Sciatic nerve (tissue), 2 donors: ENCODE measurements at regions not wholly inside any gene's neighbourhood (a gene's known extent, or its start where the extent isn't known, plus 50 kb on each side); places are given as distances from the start of the nearest gene placed in this dataset.

Experiments
- ATAC-seq: fragments of 200-7000 bp; cut with Tn5 transposase; one replicate; pipeline ENCODE4 v1.9.1; 2020; ENCODE audit warnings: mild to moderate bottlenecking, moderate library complexity
- DNase-seq: peaks from one replicate; pipeline ENCODE4 v3.0.0-alpha.2; 2020; ENCODE audit warnings: low spot score
- intact Hi-C: fragments of 100-400 bp; cut with DNase I; formaldehyde crosslinking; loops from one replicate; pipeline ENCODE4 v1.14.2; 2022
- donor health status: DM: no; HTN: no; CAD: no.
- donor health status: DM: no; HTN: no; CAD: no.

- no peak for ATAC-seq
- intact Hi-C loops, result no loop called here
Measured at GRCh38 chr4:46594661-46595060, 204.7 kb upstream of the GABRA2 start.

DNA sequence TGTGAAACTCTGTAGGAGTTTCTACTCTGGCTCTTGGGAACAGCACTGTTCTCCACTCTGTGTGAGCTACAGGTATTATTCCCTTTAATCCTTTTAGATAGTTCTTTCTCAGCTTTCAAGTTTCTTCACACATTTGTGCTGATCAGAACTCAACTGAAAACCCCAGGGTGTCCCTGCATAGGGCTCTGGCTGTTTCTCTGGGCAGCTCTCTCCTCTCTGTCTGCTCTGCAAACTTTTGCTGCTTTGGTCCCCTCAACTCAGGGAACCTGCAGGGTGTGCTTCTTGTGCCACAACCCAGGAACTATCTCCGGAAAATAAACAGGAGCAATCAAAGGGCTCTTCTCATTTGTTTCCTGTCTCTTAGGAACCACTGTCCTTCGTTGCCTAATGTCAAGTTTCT lies 196.6 kb upstream of the GABRA2 start:
- intact Hi-C loops, result no loop called here
- no peak for ATAC-seq
- DNase-seq, result no peak

More at GRCh38 chr4:46594661-46595060, 204.7 kb upstream of the GABRA2 start:
- DNase-seq, result no peak

GRCh38 chr4:46581677-46582076 lies 191.7 kb upstream of the GABRA2 start:
- intact Hi-C loops, result no loop called here
- DNase-seq, result no peak
- no peak for ATAC-seq

DNA sequence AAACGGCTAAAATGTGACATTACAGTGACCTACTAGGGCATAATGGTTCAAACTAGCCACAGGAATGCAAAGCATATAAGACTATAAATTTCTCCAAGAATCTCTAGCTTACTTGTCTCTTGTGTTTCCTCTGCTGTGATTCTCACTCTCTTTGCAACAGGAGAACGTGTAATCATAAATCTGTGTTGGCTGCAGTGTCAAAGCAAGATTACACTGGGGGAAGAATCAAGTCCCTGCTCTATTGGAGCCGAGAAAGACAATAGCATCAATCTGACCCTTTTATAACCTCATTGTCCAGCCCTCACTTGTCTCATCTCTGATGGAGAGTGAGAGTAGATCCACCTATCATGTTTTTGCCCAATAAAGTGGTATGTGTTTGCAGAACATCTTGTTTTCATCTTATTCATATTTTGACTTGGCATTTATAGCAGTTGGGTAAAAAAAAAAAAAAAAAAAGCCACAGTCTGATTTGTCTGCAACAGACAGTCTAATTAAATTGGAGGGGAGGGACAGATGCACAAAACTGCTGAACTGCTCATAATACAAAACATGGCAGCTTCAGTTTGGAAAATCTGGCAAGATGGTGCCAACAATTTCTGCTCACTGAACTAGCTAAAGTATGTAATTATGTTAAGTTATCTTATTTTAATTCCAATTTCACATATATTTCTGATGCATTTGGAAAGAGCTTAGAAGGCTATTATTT lies 165.0 kb upstream of the GABRA2 start:
- DNase-seq, result no peak
- intact Hi-C loops, result no loop called here
- ATAC-seq, result no peak

GRCh38 chr4:46550471-46550870 lies 160.5 kb upstream of the GABRA2 start:
- no peak for DNase-seq
- ATAC-seq, result no peak
- intact Hi-C loops, result no loop called here

DNA sequence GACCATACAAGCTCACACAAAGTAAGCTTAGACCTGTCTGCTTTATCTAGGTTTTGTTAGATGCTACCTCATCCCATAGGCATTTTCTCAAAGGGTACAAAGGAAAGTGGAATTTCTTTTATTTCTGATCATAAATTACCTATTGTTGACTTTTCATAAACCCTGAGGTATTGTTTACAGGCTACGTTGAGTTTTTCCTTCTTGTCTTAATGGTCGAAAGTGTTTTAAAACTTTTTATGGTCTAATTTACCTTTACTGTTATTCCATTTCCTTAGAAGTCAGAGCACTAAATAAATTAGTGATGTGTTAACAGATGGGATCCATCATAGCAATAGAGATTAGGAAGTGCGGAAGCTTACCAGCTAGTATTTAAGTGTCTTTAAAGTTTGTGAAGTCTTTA lies 159.2 kb upstream of the GABRA2 start:
- DNase-seq (no peak), ATAC-seq (no peak)
- intact Hi-C loops, result no loop called here

- no peak for ATAC-seq
- intact Hi-C loops, result no loop called here
- DNase-seq, result no peak
Measured at GRCh38 chr4:46524751-46525150, 134.8 kb upstream of the GABRA2 start.

GRCh38 chr4:46520361-46520760 lies 130.4 kb upstream of the GABRA2 start:
- intact Hi-C loops, result no loop called here
- no peak for DNase-seq
- ATAC-seq, result no peak

DNA sequence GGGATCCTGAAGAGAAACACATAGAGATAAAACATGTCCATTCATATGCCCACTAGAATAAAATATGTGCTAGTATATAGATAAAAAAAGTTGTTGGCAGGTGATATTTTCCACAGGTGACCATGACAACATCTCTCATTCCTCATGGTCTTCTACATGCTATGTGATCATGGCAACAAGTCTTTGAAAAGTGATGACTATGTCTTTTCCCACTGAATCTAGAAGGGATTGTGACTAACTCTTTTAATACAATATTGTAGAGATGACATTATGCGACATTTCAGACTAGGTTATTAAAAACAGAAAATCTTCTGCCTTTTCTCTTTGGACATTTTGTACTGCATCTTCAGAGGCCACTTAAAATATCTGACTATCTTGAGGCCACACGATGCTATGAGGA lies 126.0 kb upstream of the GABRA2 start:
- no peak for DNase-seq
- ATAC-seq, result no peak
- intact Hi-C loops, result no loop called here

GRCh38 chr4:46508216-46508615 lies 118.3 kb upstream of the GABRA2 start:
- DNase-seq (no peak), ATAC-seq (no peak)
- intact Hi-C loops, result no loop called here

DNA sequence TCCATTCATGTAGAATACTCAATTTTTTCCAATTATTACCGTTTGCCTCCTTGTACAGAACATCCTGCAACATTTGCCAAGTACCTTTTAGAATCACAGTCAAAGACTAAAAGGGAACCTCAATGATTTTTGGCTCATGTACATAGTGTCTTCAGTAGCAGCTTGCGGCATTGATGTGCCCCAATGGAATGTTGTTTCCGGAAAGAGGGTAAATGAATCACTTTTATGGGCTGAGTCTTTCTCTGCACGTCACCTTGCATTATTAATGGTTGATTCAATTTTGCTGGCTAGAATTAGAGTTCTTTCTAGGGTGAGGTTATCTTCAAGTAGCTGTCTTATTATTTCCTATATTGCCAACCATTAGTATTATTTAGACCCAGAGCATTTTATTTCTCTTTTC lies 116.9 kb upstream of the GABRA2 start:
- DNase-seq (no peak), ATAC-seq (no peak)
- intact Hi-C loops, result no loop called here

GRCh38 chr4:46505131-46505530 lies 115.2 kb upstream of the GABRA2 start:
- ATAC-seq, result no peak
- DNase-seq, result no peak
- intact Hi-C loops, result no loop called here

GRCh38 chr4:46503739-46504138 lies 113.8 kb upstream of the GABRA2 start:
- no peak for DNase-seq
- intact Hi-C loops, result no loop called here

DNA sequence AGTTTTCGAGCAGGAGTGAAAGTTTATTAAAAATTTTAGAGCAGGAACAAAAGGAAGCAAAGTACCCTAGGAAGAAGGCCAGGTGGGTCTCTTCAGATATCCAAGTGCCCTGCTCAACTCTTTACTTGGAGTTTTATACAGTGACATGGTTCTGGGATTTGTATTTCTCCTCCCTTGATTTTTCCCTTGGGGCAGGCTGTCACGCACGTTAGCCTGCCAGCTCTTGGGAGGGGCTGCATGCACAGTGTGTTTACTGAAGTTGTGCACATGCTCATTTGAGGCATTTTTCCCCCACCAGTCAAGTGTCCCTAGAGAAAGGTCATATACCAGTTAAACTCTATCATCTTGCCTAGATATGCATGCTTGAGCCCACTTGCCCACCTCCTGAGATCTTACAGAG lies 102.5 kb upstream of the GABRA2 start:
- no peak for ATAC-seq
- DNase-seq, result no peak
- intact Hi-C loops, result no loop called here

More at GRCh38 chr4:46503739-46504138, 113.8 kb upstream of the GABRA2 start:
- ATAC-seq, result peak; percentile 65

GRCh38 chr4:46491455-46491854 lies 101.5 kb upstream of the GABRA2 start:
- intact Hi-C loops, result no loop called here
- ATAC-seq (no peak), DNase-seq (no peak)

DNA sequence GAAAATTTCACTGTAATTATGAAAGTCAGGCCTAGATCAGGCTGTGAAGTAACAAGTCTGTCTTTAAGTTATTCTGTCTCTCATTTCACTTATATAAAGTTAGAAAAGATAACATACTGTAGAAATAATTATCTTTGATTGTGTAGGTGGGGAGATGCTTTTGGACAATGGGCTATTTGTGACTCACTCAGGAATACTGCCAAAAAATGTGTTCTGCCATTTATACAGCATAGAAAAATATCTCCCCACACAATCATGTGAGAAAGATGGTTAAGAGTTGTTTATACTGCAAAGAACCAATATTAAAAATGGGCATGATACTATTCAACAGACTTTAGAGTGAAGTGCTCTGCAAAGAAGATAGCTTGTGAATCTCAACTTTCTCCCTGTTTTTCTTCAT lies 95.0 kb upstream of the GABRA2 start:
- intact Hi-C loops, result no loop called here
- DNase-seq (no peak), ATAC-seq (no peak)

DNA sequence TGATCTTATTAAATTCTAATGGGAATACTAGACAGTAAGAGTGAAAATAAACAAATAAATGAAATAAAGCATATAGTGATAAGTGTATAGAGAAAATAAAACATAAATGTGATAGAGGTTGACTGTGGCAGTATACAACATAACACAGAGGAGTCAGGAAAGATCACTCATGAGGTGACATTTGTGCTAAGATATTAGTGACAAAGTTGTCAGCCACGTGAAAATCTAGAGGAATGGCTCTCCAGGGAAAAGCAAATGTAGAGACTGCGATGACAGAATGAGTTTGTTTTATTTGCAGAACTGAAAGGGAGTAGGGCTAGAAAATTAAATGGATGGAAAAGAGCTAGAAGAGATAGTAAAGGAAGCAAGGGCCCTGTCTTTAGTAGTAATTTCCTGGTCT lies 72.8 kb upstream of the GABRA2 start:
- DNase-seq, result no peak
- intact Hi-C loops, result loop anchor here (5.0 kb wide), 1 partner anchor 735 kb away; no protein-coding TSS in a partner anchor
- ATAC-seq, result no peak

GRCh38 chr4:46459308-46459707 lies 69.4 kb upstream of the GABRA2 start:
- ATAC-seq (no peak), DNase-seq (no peak)
- intact Hi-C loops, result no loop called here

- intact Hi-C loops, result no loop called here
- no peak for DNase-seq
- no peak for ATAC-seq
Measured at GRCh38 chr4:46450556-46450955, 60.6 kb upstream of the GABRA2 start.

DNA sequence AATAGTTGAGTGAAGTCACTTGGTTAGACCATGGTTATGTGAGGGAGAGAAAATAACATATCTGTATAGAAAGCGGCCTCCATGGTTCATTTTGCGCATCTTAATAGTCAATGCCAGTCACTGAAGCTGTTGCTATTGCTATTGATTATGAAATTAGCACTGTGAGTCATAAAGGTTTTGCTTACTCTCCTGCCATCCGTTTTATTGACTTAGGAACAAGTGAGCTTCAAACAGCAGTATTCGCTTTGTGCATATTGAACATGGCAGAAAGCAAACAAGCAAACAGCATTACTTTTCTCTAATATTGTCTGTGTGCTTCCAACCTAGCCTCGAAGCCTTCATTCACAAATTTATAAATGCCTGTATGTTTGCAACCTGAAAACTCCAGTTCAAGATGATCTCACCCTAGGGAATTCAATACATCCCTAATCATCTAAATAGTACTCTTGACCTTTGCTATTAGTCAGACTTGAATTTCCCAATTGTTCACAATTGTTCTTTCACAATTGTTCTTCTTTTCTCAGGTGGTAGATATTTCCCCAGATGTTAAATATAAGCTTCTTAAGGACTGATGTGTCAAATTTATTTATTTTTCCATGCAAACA lies 55.9 kb upstream of the GABRA2 start:
- DNase-seq, result no peak
- no peak for ATAC-seq
- intact Hi-C loops, result no loop called here
